ENCODE measurements at regions not wholly inside any gene's neighbourhood (a gene's known extent, or its start where the extent isn't known, plus 50 kb on each side); places are given as distances from the start of the nearest gene placed in this dataset.
A peak's percentile ranks its signal among the peaks of the same experiment; 100 is the strongest.

DNA sequence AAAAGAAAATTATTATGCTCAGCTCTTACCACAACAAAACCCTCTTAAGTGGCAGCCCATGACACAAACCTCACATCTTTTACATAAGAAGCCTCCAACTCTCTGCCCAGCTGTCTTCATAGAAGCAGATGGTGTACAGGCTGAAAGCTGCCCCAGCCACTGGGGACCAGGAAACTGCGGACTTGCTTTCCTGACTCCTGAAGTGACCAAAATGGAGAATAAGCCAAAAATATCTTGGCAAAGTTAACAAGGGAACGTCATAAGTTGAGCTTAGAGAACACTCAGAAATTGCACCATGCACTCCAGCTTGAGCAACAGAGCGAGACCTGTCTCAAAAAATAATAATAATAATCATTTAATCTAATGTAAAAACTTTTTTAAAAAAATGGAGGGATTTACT, 160.3 kb upstream of the CDYL start:
- no peak for DNase-seq (ENCODE audit: low read depth)

DNA sequence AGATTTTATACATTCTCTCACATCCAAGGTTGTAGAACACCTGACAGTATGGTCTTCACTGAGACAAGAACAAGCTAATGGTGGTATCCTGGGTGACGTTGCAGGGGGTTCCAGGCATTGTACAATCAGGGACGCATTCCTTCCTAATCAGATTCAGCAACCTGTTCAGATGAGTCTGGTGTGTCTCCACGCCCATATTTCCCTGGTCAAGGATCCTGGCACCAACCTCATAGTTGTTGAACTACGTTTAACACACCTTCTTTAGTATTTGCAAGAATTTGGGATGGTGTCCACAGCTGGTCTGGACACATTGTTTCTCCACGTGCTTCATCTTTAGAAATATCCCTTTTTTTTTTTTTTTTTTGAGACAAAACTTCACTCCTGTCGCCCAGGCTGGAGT, 161.0 kb upstream of the CDYL start:
- no peak for DNase-seq (ENCODE audit: low read depth)

DNA sequence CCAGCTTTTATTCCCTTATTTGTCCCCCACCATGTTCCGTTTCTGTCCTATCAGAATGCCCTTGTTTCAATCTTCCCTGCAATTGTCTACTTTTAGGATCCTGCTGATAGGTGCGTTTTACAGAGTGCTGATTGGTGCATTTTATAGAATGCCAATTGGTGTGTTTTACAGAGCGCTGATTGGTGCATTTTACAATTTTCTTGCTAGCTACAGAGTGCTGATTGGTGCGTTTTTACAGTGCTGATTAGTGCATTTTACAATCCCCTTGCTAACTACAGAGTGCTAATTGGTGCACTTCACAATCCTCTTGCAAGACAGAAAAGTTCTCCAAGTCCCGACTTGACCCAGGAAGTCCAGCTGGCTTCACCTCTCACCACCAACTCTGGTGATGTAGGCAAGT, 161.6 kb upstream of the CDYL start:
- no peak for DNase-seq (ENCODE audit: low read depth)

DNA sequence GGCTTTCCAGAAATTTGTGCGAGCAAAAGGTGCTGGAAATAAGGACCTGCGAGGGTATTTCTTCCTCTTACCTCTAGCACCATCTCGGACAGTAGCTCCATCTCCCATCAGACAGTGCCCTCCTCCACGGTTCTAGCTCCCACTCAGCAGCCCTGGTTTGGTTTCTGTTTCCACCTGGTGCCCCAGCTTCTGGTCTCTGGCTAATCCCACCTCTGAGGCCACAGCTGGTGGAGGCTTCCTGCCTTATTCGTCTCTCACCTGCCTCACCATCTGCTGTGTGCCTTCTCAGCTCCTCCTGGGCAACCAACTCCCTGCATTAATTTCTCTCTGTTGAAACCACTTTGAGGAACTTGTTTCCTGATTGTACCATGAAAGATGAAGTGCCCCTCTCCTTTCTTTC, 162.4 kb upstream of the CDYL start:
- DNase-seq (ENCODE audit: low read depth) = no peak

DNA sequence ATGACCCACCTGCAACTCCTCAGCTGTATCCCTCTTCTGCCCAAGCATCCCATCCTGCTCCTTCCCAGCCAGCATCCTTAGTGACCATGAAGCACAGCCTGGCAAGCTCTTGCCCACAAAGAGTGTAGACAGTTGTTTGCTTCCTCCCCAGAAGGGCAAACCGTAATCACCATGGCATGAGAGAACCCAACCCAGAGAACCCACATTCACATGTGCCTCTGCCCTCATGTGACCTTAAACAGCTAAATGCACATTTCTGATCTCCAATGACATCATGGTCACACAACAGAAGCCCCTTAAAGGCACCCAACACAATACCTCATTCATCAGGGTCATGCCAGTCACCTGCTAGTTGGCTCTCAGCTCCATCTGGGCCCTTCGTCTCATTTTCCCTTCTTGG, 162.8 kb upstream of the CDYL start:
- DNase-seq (ENCODE audit: low read depth) = no peak

GRCh38 chr6:4612636-4613171, 163.5 kb upstream of the CDYL start:
- DNase-seq (ENCODE audit: low read depth) = no peak

DNA sequence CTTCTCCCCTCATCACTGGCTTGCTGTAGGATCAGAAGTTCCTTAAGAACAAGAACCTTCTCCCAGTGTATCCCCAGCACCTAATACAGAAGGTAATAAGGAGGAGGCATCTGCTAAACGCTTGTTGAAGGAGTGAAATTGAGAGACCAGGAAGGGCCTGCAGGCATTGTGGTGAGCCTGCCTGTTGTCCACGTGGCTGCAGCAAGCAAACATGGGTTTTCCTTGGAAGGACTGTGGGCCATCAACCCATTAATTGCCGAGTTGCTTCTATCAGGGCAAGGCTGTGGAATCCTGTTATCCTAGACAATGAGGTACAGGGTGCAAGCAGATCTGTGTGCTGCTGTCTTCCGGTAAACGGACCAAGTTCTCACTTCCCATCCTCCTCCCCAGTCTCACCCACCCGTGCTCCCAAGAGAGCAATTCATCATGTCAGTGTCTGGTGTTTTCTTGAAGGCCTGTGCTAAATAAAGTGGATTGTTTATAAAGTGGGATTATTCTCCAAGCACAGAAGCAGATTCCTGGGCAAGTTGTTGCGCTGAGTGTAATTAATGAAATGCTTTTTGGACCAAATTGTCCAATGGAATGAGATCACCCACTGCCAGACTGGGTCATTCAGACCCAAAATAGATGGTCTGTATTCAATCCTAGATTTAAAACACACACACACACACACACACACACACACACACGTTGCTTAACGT, 164.6 kb upstream of the CDYL start:
- DNase-seq (ENCODE audit: low read depth) = no peak

- DNase-seq (ENCODE audit: low read depth) = peak; percentile 85
Measured at GRCh38 chr6:4610256-4610655, 165.9 kb upstream of the CDYL start.

DNA sequence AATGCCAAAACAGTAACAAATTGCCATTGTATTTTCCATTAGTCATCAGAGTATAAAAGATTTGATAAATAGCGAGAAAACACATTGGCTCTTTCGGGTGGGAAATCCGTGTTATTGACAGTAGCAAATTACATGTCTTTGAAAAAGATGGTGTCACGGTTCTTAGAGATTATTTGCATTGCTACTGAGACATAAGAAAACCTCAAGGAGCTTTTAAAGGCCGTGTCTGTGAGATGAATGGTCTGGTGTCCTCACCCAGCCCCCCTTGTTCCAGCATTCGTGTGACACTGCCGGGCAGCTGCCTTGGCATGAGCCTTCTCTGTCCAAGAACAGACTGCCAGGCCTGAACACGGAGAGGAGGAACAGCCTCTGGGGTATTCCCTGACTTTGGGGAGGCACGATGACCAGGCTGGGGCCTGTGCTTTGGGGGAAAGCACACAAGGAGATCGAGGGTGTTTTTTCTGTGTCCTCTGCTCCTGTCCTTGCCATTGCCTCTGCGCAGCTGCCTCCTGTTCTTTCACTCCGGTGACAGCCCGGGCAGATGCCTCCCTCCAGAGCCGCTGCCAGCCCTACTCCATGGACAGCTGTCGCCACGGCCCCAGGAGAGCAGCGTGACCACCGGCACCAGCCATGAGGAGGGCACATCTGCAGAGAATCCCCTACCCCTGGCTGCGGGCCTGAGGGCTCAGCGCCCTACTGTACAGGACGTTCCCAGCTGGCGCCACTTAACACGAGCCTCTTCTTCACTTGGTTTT, 167.7 kb upstream of the CDYL start:
- DNase-seq (ENCODE audit: low read depth) = no peak

DNA sequence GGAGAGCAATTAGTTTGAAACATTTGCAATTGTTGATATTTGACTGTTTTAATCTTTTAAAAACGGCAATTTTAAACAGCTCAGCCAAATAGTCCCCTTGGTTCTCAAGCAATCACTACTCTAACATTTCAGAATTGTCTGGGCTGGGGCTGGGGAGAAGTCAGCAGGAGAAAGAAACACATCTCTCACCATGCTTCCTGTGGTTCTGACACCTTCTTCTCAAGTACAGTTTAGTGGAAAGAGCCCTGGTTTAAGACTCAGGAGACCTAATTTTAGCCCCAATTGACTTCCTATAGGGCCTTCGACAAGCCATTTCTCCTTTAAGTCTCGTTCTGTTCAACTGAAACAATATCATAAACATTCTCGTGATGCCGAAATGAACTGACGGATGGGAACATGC, 168.4 kb upstream of the CDYL start:
- no peak for DNase-seq (ENCODE audit: low read depth)

DNA sequence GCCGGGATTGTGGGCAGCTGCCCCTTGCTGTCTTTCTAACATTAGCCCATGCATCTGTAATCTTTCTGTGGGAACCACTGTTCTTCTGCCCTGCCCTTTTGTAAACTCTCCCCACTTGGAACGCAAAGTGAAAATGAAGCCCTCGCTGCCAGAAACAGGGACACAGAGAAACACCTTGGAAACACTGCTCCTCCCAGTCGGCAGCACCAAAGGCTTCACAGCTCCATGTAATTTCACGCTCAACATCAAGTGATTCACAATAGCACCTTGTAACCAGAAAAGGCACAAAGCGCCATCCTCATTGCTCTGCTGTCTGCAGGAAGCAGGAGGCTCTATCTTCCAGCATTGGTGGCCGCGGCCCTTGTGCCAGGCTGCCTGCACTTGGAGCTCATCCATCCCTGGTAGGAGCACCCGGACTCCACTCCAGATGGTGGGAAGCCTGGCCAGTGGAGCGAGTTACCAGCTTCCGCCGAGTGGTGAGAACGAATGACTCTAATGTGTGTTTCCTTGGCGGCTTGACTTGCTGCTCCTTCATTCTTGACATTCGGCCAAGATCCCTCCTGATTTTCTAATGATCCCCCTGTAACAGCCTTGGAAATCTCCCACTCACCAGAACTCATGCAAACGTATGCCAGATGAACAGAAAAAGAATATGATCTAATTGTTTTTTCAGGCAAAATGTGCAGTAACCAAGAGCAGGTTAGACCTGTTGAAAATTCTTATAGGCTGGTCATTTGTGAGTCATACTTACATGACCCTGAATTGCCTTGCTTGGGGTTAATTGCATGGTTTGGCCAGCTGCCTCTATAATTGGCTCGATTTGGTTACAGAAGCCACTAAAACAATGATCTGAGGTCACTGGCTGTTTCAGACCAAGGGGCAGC, 169.1 kb upstream of the CDYL start:
- DNase-seq (ENCODE audit: low read depth) = peak; percentile 99

DNA sequence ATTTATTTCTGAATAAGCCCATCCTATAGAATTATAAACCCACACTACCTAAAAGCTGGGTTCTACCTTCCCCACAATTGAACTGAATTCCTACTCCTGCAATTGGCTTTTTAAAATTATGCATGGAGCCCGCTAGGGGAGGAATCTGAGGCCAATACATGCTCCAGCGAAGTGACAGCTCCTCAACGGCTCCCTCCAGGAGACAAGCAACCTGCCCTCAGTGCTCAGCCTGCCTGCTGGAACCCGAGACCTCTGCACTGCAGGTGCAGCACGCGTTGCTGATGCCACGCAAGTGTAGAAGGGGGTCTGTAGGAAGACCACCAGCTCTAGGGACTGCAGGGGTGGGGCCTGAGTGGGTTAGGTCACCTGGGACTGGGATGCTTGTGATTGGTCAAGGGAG, 170.2 kb upstream of the CDYL start:
- DNase-seq (ENCODE audit: low read depth) = no peak

GRCh38 chr6:4603856-4604369, 172.3 kb upstream of the CDYL start:
- peak; percentile 42 for DNase-seq (ENCODE audit: low read depth)

GRCh38 chr6:4603291-4603690, 172.9 kb upstream of the CDYL start:
- DNase-seq (ENCODE audit: low read depth) = peak; percentile 96

- peak; percentile 99 for DNase-seq (ENCODE audit: low read depth)
Measured at GRCh38 chr6:4599924-4600323, 176.3 kb upstream of the CDYL start.

DNA sequence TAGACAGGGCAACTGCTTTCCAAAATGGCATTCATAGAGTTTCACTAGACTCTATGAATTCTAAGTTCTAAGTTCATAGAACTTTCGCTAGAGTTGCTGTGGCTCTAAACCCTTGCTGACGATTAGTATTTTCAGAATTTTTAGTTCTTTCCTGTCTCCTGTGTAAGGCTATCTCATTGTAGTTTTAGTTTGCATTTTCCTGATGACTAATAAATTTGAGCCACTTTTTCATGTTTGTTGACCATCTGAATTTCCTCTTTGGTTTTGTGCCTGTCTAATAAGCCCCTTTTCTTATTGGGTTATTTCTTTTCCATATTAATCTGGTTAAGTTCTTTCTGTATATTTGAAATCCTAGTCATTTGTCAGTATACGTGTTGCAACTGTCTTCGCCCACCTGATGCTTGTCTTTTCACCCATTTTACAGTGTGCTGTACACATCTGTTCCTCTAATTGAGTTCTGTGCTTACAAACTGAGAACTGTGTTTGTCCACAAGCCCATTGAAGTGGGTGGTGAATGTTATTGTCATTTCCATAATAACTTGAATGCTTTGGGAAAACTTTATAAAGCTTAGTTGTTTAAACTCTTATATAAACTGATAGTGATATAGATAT, 177.7 kb upstream of the CDYL start:
- no peak for DNase-seq (ENCODE audit: low read depth)

DNA sequence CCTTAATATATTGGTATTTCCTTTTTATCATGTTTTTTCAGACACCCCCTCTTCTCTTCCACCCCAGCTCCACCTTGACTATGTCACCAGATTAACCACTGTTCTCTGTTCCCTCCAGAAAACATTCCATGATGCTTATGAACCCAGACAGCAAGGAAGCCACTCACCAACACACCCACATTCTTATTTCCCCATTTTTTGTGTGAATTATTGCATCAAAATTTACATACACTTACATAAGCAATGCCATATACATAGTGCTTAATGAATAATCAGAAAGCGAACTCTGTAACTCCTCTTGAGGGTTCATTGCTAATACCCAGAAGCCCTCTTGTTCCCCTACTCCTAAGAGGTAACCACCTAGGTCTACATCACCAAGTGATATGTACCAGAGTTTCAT, 182.3 kb upstream of the CDYL start:
- DNase-seq (ENCODE audit: low read depth) = no peak

GRCh38 chr6:4592026-4592425, 184.2 kb upstream of the CDYL start:
- DNase-seq (ENCODE audit: low read depth) = no peak

GRCh38 chr6:4591218-4591617, 185.0 kb upstream of the CDYL start:
- no peak for DNase-seq (ENCODE audit: low read depth)

- no peak for DNase-seq (ENCODE audit: low read depth)
Measured at GRCh38 chr6:4589295-4589694, 186.9 kb upstream of the CDYL start.

DNA sequence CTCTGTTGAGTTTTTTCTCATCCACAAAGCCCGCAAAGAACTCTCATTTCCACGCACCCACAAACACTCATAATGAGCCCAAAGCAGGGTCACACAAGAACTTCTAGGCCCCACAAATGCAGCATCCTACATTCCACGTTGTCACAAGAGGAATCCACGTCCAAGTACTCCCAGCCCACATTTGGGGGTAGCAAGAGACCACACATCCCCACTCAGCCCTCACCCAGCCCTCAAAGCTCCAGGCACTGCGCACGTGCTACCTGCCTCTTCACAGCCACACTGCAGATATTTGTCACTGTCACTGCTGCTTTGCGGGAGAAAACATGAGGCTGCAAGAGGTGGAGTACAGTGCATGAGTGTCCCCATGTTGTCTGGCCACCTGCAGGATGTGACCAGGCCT, 187.6 kb upstream of the CDYL start:
- no peak for DNase-seq (ENCODE audit: low read depth)

- no peak for DNase-seq (ENCODE audit: low read depth)
Measured at GRCh38 chr6:4588163-4588562, 188.0 kb upstream of the CDYL start.

All from M059J (cell line).